OCI-LY7 (cell line): ENCODE measurements at regions not wholly inside any gene's neighbourhood (a gene's known extent, or its start where the extent isn't known, plus 50 kb on each side); places are given as distances from the start of the nearest gene placed in this dataset.

Source experiments
- BruUV-seq: library from RNA; stranded (reverse); fragments of 400-500 nt; replicated peaks from 2 replicates; lab custom pipeline; 2021; lab: Mats Ljungman, UMichigan
- CTCF ChIA-PET: fragments of 300-600 bp; sonication (Branson Sonifier 250); formaldehyde crosslinking; loops from one replicate; lab custom pipeline; 2022; ENCODE audit warnings: antibody characterized with exemption; ENCODE audit not compliant: unreplicated experiment; lab: Charles Lee
- POLR2A ChIA-PET: fragments of 300-600 bp; sonication (Branson Sonifier 250); formaldehyde crosslinking; loops from one replicate; lab custom pipeline; 2022; ENCODE audit warnings: antibody characterized with exemption; lab: Charles Lee
- DNase-seq: peaks from one replicate; pipeline ENCODE4 v3.0.0-alpha.2; 2015; ENCODE audit warnings: low spot score
- H2AFZ ChIP-seq: fragments of 200-600 bp; sonication (generic), shearing (Covaris generic); 2 replicates; pipeline ENCODE4 v1.6.1; 2014; ENCODE audit warnings: mild to moderate bottlenecking, antibody characterized with exemption, low read length, moderate library complexity
- H3K27ac ChIP-seq: fragments of 200-600 bp; sonication (generic); 2 replicates; pipeline ENCODE4 v1.5.1; 2014; ENCODE audit warnings: mixed run types, low read depth, mild to moderate bottlenecking, moderate library complexity, low read length, inconsistent platforms; ENCODE audit not compliant: poor library complexity, severe bottlenecking
- H3K36me3 ChIP-seq: fragments of 200-600 bp; sonication (generic); 2 replicates; pipeline ENCODE4 v1.6.1; 2014; ENCODE audit warnings: mild to moderate bottlenecking, antibody characterized with exemption, low read length, moderate library complexity, mixed read lengths; ENCODE audit not compliant: insufficient read depth
- H3K4me1 ChIP-seq: fragments of 200-600 bp; sonication (generic); 2 replicates; pipeline ENCODE4 v1.5.1; 2014; ENCODE audit warnings: mild to moderate bottlenecking, low read length; ENCODE audit not compliant: insufficient read depth, poor library complexity, severe bottlenecking
- H3K4me2 ChIP-seq: fragments of 200-600 bp; sonication (generic); 2 replicates; pipeline ENCODE4 v1.6.1; 2014; ENCODE audit warnings: mild to moderate bottlenecking, low read length
- H3K4me3 ChIP-seq: fragments of 200-600 bp; sonication (generic); 2 replicates; pipeline ENCODE4 v1.5.1; 2014; ENCODE audit warnings: mild to moderate bottlenecking, low read depth, low read length; ENCODE audit not compliant: poor library complexity, severe bottlenecking
- H3K79me2 ChIP-seq: fragments of 200-600 bp; sonication (generic); 2 replicates; pipeline ENCODE4 v1.6.1; 2016; ENCODE audit warnings: low read depth, mild to moderate bottlenecking, low read length, moderate library complexity, mixed read lengths; ENCODE audit not compliant: insufficient read depth
- H3K9me2 ChIP-seq: fragments of 200-600 bp; sonication (generic); 2 replicates; pipeline ENCODE4 v1.6.1; 2016; ENCODE audit warnings: mild to moderate bottlenecking, low read length, mixed read lengths; ENCODE audit not compliant: insufficient read depth
- H3K9me3 ChIP-seq: fragments of 200-600 bp; sonication (generic); 2 replicates; pipeline ENCODE4 v1.6.1; 2014; ENCODE audit warnings: mild to moderate bottlenecking, mixed run types, low read length, mixed read lengths
- H4K20me1 ChIP-seq: fragments of 200-600 bp; sonication (generic); 2 replicates; pipeline ENCODE4 v1.6.1; 2014; ENCODE audit warnings: mild to moderate bottlenecking, antibody characterized with exemption, low read length, moderate library complexity, mixed read lengths; ENCODE audit not compliant: insufficient read depth
- CTCF ChIP-seq: fragments of 200-600 bp; sonication (generic); conservative IDR thresholded peaks from 2 replicates; pipeline ENCODE4 v1.5.1; 2014; ENCODE audit warnings: mild to moderate bottlenecking, antibody characterized with exemption, low read length, moderate library complexity, mixed read lengths
- EZH2phosphoT487 ChIP-seq: fragments of 200-600 bp; sonication (generic); IDR thresholded peaks from 2 replicates; pipeline ENCODE4 v1.6.1; 2018; ENCODE audit warnings: low read depth, borderline replicate concordance, mild to moderate bottlenecking, mixed run types, antibody characterized with exemption, low read length, moderate library complexity, mixed read lengths
- intact Hi-C: fragments of 100-400 bp; cut with micrococcal nuclease; formaldehyde crosslinking; loops from one replicate; pipeline ENCODE4 v1.10.0; 2022; ENCODE audit not compliant: unreplicated experiment

GRCh38 chr11:129278586-129279319 is 86.6 kb upstream of the ARHGAP32 start:
- CTCF ChIA-PET: no interaction called here
- POLR2A ChIA-PET: no interaction called here
- no peak for DNase-seq
- no peak for TF ChIP-seq CTCF
- TF ChIP-seq EZH2phosphoT487: no peak
- Histone ChIP-seq H4K20me1 (no peaks in the 10 kb centered on the region), H3K9me2 (no peaks in the 10 kb centered on the region), H3K9me3 (no peaks in the 10 kb centered on the region), H3K4me2 (no peak overlapping the region), H3K79me2 (no peaks in the 10 kb centered on the region), H3K4me1 (no peaks in the 10 kb centered on the region), H3K4me3 (no peak overlapping the region), H2AFZ (no peak overlapping the region), H3K27ac (no peak overlapping the region), H3K36me3 (no peaks in the 10 kb centered on the region)
- BruUV-seq: no TSS peak
- intact Hi-C loops: no loop called here

- ChIA-PET POLR2A (no interaction called here), CTCF (no interaction called here)
- Histone ChIP-seq H4K20me1 (no peaks in the 10 kb centered on the region), H2AFZ (no peak overlapping the region), H3K9me3 (no peaks in the 10 kb centered on the region), H3K79me2 (no peaks in the 10 kb centered on the region), H3K4me3 (no peak overlapping the region), H3K36me3 (no peaks in the 10 kb centered on the region), H3K4me1 (no peaks in the 10 kb centered on the region), H3K27ac (no peak overlapping the region), H3K9me2 (no peaks in the 10 kb centered on the region), H3K4me2 (no peak overlapping the region)
- no peak for TF ChIP-seq CTCF
- TF ChIP-seq EZH2phosphoT487: no peak
- DNase-seq: no peak
- intact Hi-C loops: no loop called here
- BruUV-seq: no TSS peak
Observed at GRCh38 chr11:129277198-129277843, 85.2 kb upstream of the ARHGAP32 start.

GRCh38 chr11:129275828-129276227 is 83.7 kb upstream of the ARHGAP32 start:
- no peaks in the 10 kb centered on the region for H3K9me2 ChIP-seq
- ChIA-PET CTCF (no interaction called here), POLR2A (no interaction called here)
- no peak for TF ChIP-seq CTCF
- TF ChIP-seq EZH2phosphoT487: no peak
- H4K20me1 ChIP-seq: no peaks in the 10 kb centered on the region
- no peak overlapping the region for H3K27ac ChIP-seq
- no peaks in the 10 kb centered on the region for H3K9me3 ChIP-seq
- DNase-seq: no peak
- no peaks in the 10 kb centered on the region for H3K36me3 ChIP-seq
- no TSS peak for BruUV-seq
- H3K4me1 ChIP-seq: no peaks in the 10 kb centered on the region
- H3K4me3 ChIP-seq: no peak overlapping the region
- H2AFZ ChIP-seq: no peak overlapping the region
- intact Hi-C loops: no loop called here
- no peak overlapping the region for H3K4me2 ChIP-seq
- H3K79me2 ChIP-seq: no peaks in the 10 kb centered on the region
